NCI-H2171 treated with DMSO at 0.1 percent for 48 hours (cell line): ENCODE measurements at regions not wholly inside any gene's neighbourhood (a gene's known extent, or its start where the extent isn't known, plus 50 kb on each side); places are given as distances from the start of the nearest gene placed in this dataset.

Experiments used
- DNase-seq: peaks from one replicate; lab custom pipeline; 2025; lab: John Stamatoyannopoulos, UW

DNA sequence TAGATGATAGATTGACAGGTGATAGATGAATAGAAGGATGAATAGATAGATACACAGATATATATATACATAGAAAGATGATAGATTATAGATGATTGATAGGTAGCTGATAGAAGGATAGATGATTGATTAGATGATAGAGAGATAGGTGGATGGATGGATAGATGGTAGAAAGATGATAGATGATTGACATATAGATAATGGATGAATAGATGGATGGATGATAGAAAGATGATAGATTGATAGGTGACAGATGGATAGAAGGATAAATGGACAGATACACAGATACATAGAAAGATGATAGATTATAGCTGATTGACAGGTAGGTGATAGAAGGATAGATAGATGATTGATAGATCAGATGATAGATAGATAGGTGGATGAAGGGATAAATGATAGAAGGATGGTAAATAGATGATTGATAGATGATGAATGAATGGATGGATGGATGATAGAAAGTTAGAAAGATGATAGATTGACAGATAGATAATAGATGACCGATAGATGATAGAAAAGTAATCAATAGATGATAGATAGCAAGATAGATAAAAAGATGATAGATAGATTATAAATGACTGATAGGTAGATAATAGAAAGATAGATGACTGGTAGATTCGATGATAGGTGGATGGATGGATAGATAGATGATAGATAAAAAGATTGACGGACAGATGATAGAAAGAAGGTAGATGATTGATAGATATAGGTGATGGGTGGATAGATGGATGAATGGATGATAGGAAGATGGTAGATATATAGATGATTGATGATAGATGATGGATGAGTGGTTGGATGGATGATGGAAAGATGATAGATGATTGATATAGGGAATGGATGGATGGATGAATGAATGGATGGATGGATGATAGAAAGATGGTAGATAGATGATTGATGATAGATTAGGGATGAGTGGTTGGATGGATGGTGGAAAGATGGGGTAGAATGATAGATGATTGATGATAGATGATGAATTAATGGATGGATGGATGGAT, 80.4 kb downstream of the MICALL2 start:
- DNase-seq = no peak

DNA sequence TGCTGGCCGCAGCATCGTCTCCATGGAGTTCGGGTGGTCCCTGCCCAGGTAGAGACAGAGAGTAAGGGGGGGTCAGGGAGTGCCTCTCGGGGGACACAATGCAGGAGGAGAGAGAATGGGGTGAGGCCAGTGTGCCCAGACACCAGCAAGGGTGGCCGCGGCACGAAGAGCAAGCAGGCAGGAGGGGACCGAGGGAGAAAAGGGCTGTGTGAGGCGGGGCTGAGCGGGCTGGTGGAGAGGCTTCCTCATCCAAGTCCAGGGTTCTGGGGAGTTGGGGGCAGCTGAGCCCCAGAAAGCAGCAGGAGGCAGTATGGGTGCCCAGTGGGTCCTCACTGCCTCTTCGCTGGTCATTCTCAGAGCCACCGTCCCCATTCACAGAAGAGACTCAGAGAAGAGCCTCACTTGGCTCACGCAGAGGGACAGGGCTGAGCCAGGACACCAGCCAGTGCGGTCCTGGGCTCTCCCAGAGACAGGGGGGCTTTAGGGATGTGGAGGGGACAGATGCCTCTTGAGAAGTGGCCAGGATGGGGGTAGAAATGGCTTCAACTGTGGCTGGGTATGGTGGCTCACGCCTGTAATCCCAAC, 78.9 kb downstream of the MICALL2 start:
- no peak for DNase-seq

DNA sequence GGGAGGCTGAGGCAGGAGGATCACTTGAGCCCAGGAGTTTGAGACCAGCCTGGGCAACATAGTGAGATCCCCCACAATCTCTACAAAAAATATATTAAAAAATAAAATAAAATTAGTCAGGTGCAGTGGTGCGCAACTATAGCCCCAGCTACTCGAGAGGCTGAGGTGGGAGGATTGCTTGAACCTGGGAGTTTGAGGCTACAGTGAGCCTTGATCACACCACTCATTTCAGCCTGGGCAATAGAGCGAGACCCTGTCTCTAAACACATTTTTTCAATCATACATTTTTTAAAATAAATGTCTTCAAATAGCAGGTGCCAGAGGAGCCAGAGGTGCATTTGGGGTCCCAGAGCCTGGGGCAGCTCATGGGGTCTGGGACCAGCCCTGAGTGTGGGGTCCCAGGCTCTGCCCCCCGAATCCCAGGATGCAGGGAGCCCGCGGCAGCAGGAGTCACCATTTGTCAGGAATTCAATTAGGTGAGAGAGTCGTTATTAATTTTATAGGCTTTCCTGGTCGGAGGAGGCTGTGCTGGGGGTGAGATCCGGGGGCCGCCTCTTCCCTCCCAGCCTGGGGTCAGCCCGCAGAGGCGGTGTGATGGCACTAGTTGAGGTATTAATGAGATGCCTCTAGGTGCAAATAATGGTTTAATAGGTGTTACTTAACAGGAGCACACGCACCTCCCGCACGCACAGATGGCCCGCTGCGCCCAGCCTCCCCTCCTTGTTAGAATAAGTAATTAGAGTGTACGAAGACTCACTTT, 78.3 kb downstream of the MICALL2 start:
- peak; percentile 22 for DNase-seq

DNA sequence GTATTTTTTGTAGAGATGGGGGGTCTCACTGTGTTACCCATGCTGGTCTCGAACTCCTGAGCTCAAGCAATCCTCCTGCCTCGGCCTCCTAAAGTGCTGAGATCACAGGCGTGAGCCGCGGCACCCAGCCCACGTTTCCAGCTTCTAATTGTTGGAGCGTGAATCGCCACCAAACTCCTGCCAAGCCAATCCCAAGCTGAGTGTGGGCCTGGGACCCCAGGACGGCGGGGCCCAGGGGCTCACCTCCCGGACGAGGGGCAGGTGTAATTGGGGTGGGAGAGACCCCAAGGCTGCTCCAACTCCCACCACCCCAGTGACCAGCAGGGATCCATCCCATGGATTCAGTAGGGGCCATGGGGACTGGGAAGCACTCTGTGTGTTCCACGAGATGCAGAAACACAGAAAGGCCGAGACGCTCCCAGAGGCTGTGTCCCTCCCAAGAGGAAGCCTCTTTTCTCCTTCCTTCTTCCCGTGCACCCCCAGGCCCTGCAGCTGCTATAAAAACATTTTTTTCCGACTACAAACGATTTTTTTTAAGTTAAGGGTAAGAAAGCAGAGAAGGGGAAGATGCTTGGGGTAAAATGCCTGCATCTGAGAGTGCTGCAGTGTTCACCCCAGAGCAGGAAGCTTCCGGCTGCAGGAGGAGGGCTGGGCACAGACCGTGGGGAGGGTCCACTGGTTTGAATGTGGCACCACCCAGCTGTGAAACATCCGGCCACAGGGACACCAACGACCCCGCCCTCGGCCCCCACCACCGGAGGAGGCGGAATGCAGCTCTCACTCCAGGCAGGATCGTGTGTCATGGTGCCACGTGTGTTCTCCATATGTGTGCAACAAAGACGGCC, 76.5 kb downstream of the MICALL2 start:
- no peak for DNase-seq

DNA sequence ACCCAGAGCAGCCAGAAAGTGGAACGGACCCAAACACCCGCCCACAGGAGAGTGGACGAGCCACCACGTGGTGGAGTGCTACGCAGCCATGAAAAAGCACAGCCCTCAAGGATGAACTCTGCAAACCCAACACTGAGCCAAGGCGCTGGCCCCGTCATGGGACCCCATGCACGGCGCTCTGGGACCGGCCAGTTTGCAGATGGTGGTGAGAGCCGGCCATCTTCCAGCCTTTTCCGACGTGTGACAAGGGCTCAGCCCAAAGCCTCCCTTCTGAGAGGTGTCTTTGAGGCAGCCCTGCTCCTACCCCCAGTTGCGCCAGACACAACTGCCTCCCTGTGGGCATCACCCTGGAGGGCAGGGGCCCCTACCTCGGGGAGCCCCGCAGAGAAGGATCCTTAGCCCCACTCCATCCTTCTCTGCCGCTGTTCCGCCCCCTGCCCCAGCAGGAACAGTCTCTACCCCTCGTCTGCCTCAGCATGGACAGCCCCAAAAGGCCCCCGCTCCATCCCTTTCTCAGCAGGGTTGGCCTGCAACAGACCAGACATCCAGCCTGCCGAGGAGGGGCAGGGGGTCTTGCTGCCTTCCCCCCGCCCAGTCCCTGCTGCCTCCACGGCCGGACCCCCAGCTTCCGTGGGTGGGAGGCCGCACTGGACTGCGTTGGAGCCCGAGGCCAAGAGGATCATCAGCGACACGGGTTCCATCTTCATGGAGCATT, 75.7 kb downstream of the MICALL2 start:
- DNase-seq = no peak

DNA sequence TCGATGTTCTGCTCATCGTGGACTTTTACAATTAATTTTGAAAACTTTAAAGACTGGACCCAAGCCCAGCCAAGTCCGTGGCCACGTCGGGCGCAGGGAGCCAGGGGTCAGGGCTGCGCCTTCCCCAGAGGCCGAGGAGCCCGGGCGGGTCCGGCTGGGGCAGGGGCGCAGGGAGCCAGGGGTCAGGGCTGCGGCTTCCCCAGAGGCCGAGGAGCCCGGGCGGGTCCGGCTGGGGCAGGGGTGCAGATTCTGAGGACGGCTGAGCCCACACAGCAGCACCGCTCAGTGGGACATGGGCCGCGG, 75.2 kb downstream of the MICALL2 start:
- DNase-seq = no peak
